Mesenchymal stem cell (in vitro differentiated cells and primary cell): ENCODE measurements at regions not wholly inside any gene's neighbourhood (a gene's known extent, or its start where the extent isn't known, plus 50 kb on each side); places are given as distances from the start of the nearest gene placed in this dataset.

Experiments used
- DNase-seq: peaks from one replicate; pipeline ENCODE4 v3.0.0-alpha.2; 2013
- H2AFZ ChIP-seq: one replicate; pipeline ENCODE4 v1.6.1; 2013; ENCODE audit warnings: low read depth, mild to moderate bottlenecking, control low read depth, inconsistent platforms, low read length, moderate library complexity
- H2AK5ac ChIP-seq: 2 replicates; pipeline ENCODE4 v1.6.1; 2013; ENCODE audit warnings: low read length, moderate library complexity, mild to moderate bottlenecking, inconsistent platforms; ENCODE audit not compliant: severe bottlenecking
- H2BK120ac ChIP-seq: one replicate; pipeline ENCODE4 v1.6.1; 2013; ENCODE audit warnings: low read depth, mild to moderate bottlenecking, inconsistent platforms, low read length, moderate library complexity
- H2BK12ac ChIP-seq, 2 experiments: one replicate each; pipeline ENCODE4 v1.6.1; 2013; ENCODE audit warnings: inconsistent platforms in 2 of 2, low read length in 2 of 2, mild to moderate bottlenecking in 2 of 2, moderate library complexity in 2 of 2, control low read depth in 1 of 2
- H2BK15ac ChIP-seq: one replicate; pipeline ENCODE4 v1.6.1; 2013; ENCODE audit warnings: mild to moderate bottlenecking, low read depth, inconsistent platforms; ENCODE audit not compliant: poor library complexity, severe bottlenecking
- H2BK5ac ChIP-seq: 2 replicates; pipeline ENCODE4 v1.6.1; 2013; ENCODE audit warnings: low read depth, mild to moderate bottlenecking, low read length, control low read depth, inconsistent platforms; ENCODE audit not compliant: poor library complexity, severe bottlenecking
- H3K14ac ChIP-seq, 2 experiments: one replicate each; pipeline ENCODE4 v1.6.1; 2013; ENCODE audit warnings: inconsistent platforms in 2 of 2, low read length in 2 of 2, control low read depth in 1 of 2, mild to moderate bottlenecking in 1 of 2, moderate library complexity in 1 of 2
- H3K18ac ChIP-seq, 2 experiments: one replicate each; pipeline ENCODE4 v1.6.1; 2013; ENCODE audit warnings: inconsistent platforms in 2 of 2, low read length in 2 of 2, control low read depth in 1 of 2, low read depth in 1 of 2, mild to moderate bottlenecking in 1 of 2
- H3K23ac ChIP-seq, 2 experiments: one replicate each; pipeline ENCODE4 v1.6.1; 2013; ENCODE audit warnings: inconsistent platforms in 2 of 2, low read length in 2 of 2, mild to moderate bottlenecking in 2 of 2, moderate library complexity in 2 of 2, control low read depth in 1 of 2
- H3K27ac ChIP-seq: 2 replicates; pipeline ENCODE4 v1.5.1; 2013; ENCODE audit warnings: mild to moderate bottlenecking, moderate library complexity, low read length, control low read depth, inconsistent platforms; ENCODE audit not compliant: poor library complexity, severe bottlenecking
- H3K27me3 ChIP-seq, 2 experiments: 2 replicates each; pipeline versions ENCODE4 v1.6.1 to v1.7.0; 2013; ENCODE audit warnings: low read length in 2 of 2, mild to moderate bottlenecking in 2 of 2, moderate library complexity in 2 of 2, control low read depth in 1 of 2, inconsistent platforms in 1 of 2; ENCODE audit not compliant: control insufficient read depth in 1 of 2, insufficient read depth in 1 of 2
- H3K36me3 ChIP-seq, 2 experiments: 2 replicates each; pipeline versions ENCODE4 v1.6.1 to v1.7.0; 2013; ENCODE audit warnings: low read length in 2 of 2, control low read depth in 1 of 2, inconsistent platforms in 1 of 2, low read depth in 1 of 2, mild to moderate bottlenecking in 1 of 2; ENCODE audit not compliant: insufficient read depth in 2 of 2, control insufficient read depth in 1 of 2
- H3K4ac ChIP-seq, 2 experiments: one replicate each; pipeline ENCODE4 v1.6.1; 2013; ENCODE audit warnings: inconsistent platforms in 2 of 2, low read length in 2 of 2, mild to moderate bottlenecking in 2 of 2, moderate library complexity in 2 of 2, control low read depth in 1 of 2, low read depth in 1 of 2
- H3K4me1 ChIP-seq: 2 replicates; pipeline ENCODE4 v1.6.1; 2013; ENCODE audit warnings: low read depth, low read length, control low read depth; ENCODE audit not compliant: control insufficient read depth, insufficient read depth
- H3K4me2 ChIP-seq: 2 replicates; pipeline ENCODE4 v1.6.1; 2013; ENCODE audit warnings: low read length, mild to moderate bottlenecking, inconsistent platforms; ENCODE audit not compliant: poor library complexity, severe bottlenecking
- H3K4me3 ChIP-seq, 2 experiments: 2 replicates each; pipeline versions ENCODE4 v1.5.1 to v1.7.0; 2013; ENCODE audit warnings: low read length in 2 of 2, mild to moderate bottlenecking in 2 of 2, control low read depth in 1 of 2, low read depth in 1 of 2; ENCODE audit not compliant: insufficient read depth in 1 of 2
- H3K79me1 ChIP-seq: replicated peaks from 2 replicates; pipeline ENCODE4 v1.6.1; 2013; ENCODE audit warnings: mild to moderate bottlenecking, control low read depth, low read length, inconsistent platforms; ENCODE audit not compliant: poor library complexity, severe bottlenecking
- H3K9ac ChIP-seq: 2 replicates; pipeline ENCODE4 v1.7.0; 2013; ENCODE audit warnings: mild to moderate bottlenecking, low read length, moderate library complexity
- H3K9me3 ChIP-seq: 2 replicates; pipeline ENCODE4 v1.7.0; 2013; ENCODE audit warnings: mild to moderate bottlenecking, low read length; ENCODE audit not compliant: control insufficient read depth
- H4K8ac ChIP-seq: one replicate; pipeline ENCODE4 v1.6.1; 2013; ENCODE audit warnings: inconsistent platforms, mild to moderate bottlenecking, low read length, moderate library complexity
- H4K91ac ChIP-seq: one replicate; pipeline ENCODE4 v1.6.1; 2013; ENCODE audit warnings: mild to moderate bottlenecking, low read length, inconsistent platforms
- WGBS: methylation state at CpG from one replicate; pipeline ENCODE4 v1.1.7; 2013; ENCODE audit warnings: mixed read lengths; 5-methylcytosine and 5-hydroxymethylcytosine counted together

DNA sequence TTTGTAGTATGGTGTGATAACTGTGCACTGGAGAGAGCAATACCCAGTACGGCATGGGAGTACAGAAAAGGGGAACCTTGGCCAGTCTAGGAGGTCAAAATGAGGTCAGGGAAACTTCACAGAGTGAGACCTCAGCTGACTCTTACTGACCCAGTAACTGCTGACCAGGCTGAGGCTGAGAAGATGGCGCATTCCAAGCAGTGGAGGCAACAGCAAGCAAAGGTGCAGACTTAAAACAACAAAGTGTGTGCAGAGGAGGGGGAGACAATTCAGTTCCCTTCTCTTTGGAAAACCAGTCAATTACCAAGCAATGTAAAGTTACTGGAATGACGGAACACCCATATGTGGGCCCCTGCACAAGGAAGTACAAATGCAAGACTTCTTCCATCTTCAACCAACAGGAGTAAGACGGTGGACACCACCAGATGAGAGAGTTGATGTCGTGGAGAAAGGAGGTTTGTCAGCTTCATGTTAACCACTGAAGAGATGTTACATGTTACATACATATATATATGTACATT is 54.6 kb upstream of the PRDX6 start:
- Histone ChIP-seq H3K9ac (no peak overlapping the region), H3K79me1 (peaks cover 1% of the 10 kb centered on the region), H3K4me2 (no peak overlapping the region), H3K23ac (no peak overlapping the region), H2BK12ac (no peak overlapping the region), H3K4me1 (peaks cover 1% of the 10 kb centered on the region), H3K36me3 (no peaks in the 10 kb centered on the region), H2BK5ac (no peak overlapping the region), H2AK5ac (no peak overlapping the region), H3K4ac (no peak overlapping the region), H2BK120ac (no peak overlapping the region), H3K9me3 (no peaks in the 10 kb centered on the region), H3K18ac (no peak overlapping the region), H2BK15ac (no peak overlapping the region), H2AFZ (no peak overlapping the region), H3K27ac (no peak overlapping the region), H4K91ac (no peak overlapping the region), H3K14ac (no peak overlapping the region), H3K4me3 (no peak overlapping the region), H3K27me3 (no peaks in the 10 kb centered on the region), H4K8ac (no peak overlapping the region)
- WGBS, result 67% methylated on average over 3 of the region's 5 CpGs
- no peak for DNase-seq

DNA sequence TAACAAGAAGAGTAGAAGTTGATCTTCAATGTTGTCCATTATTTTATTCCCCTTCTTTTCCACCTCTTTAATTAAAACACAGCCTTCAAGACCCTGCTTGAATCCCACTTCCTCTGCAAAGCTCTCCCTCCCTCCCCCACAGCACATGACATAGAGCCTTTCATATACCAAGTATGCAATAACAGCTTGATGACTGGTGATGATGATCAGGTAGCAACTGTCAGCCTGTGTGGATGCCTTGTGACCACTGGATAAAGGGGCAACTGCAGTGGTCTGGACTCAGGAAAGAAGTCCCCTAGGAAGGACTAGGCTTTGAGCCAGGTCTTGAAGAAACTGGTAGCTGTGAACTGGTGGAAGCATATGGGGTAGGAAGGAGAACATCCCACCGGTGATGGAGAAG is 53.8 kb upstream of the PRDX6 start:
- H3K27ac ChIP-seq, result no peak overlapping the region
- H2AK5ac ChIP-seq, result no peak overlapping the region
- WGBS, result no CpG with 5 or more reads among the region's 1 CpG

DNA sequence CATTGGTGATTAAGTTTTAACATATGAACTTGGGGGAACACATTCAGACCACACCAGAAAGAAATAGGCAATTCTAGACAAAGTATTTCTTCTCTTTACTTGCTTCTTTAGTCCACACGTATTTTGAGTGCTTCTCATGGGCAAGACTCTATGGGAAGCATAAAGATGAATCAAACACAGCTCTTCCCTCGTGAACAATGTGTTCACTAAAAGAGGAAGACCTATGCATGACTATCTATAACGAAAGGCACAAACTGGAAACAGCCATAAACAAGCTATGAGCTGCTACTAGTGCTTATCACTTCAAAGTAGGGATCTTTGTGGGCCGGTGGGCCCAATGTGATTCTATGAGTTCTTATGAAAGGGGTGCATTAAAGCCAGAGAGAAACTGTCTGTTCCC is 53.0 kb upstream of the PRDX6 start:
- no peak overlapping the region for H2BK5ac ChIP-seq
- H3K4ac ChIP-seq, result no peak overlapping the region
- no peak for DNase-seq
- no peak overlapping the region for H4K91ac ChIP-seq
- peaks cover 1% of the 10 kb centered on the region for H3K79me1 ChIP-seq
- no peak overlapping the region for H4K8ac ChIP-seq
- no peak overlapping the region for H3K4me2 ChIP-seq
- H3K36me3 ChIP-seq, result no peaks in the 10 kb centered on the region
- H2BK12ac ChIP-seq, result no peak overlapping the region
- H2AK5ac ChIP-seq, result no peak overlapping the region
- H3K18ac ChIP-seq, result no peak overlapping the region
- no peak overlapping the region for H3K23ac ChIP-seq
- no peaks in the 10 kb centered on the region for H3K9me3 ChIP-seq
- H2BK15ac ChIP-seq, result no peak overlapping the region
- H3K27ac ChIP-seq, result no peak overlapping the region
- no peak overlapping the region for H3K4me3 ChIP-seq
- no peak overlapping the region for H2AFZ ChIP-seq
- H3K4me1 ChIP-seq, result peaks cover 1% of the 10 kb centered on the region
- no peak overlapping the region for H3K9ac ChIP-seq
- H2BK120ac ChIP-seq, result no peak overlapping the region
- 97% methylated on average over 4 of the region's 4 CpGs for WGBS
- no peak overlapping the region for H3K14ac ChIP-seq
- no peaks in the 10 kb centered on the region for H3K27me3 ChIP-seq

More for the DNA sequence above, 53.8 kb upstream of the PRDX6 start:
- no peak overlapping the region for H3K4ac ChIP-seq
- no peak overlapping the region for H4K8ac ChIP-seq
- no peaks in the 10 kb centered on the region for H3K36me3 ChIP-seq
- H3K4me1 ChIP-seq, result peaks cover 1% of the 10 kb centered on the region
- no peak overlapping the region for H2BK15ac ChIP-seq
- no peak overlapping the region for H3K14ac ChIP-seq
- H3K4me3 ChIP-seq, result no peak overlapping the region
- H3K27me3 ChIP-seq, result no peaks in the 10 kb centered on the region
- no peak for DNase-seq
- no peaks in the 10 kb centered on the region for H3K9me3 ChIP-seq
- no peak overlapping the region for H3K9ac ChIP-seq
- H2BK120ac ChIP-seq, result no peak overlapping the region
- H4K91ac ChIP-seq, result no peak overlapping the region
- H2BK5ac ChIP-seq, result no peak overlapping the region
- H2BK12ac ChIP-seq, result no peak overlapping the region
- no peak overlapping the region for H3K23ac ChIP-seq
- no peak overlapping the region for H2AFZ ChIP-seq
- no peak overlapping the region for H3K4me2 ChIP-seq
- H3K18ac ChIP-seq, result no peak overlapping the region
- peaks cover 1% of the 10 kb centered on the region for H3K79me1 ChIP-seq

DNA sequence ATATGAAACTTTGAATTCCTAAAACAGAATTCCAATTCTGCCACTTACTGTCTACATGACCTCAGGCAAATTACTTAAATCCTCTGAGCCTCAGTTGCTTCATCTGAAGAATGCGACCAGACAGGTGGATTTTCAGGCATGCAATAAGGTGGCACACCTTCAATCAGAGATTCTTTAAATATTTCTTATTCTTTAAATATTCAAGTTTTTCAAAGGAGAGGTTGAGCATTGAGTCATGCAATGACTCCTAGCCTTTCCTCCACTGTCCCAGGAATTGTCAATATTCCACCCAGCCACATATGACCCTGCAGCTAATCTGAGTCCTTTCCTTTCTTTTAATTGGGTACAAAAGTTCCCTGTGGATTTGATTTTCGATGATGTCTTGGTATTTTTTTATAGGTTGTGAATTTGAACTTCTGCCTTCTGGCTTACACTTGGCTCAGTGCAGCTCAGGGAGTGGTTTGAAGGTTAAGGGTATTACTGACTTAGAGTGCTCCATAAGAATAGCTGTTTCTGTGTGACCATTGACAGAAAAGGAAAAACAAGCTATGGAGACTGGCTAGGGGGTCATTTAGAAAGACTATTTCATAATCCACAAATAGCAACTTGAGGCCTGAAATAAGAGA is 52.2 kb upstream of the PRDX6 start:
- Histone ChIP-seq H2BK12ac (no peak overlapping the region), H2BK15ac (no peak overlapping the region), H3K23ac (no peak overlapping the region), H3K27ac (no peak overlapping the region), H3K36me3 (no peaks in the 10 kb centered on the region), H4K91ac (no peak overlapping the region), H3K79me1 (peaks cover 5% of the 10 kb centered on the region), H2AFZ (no peak overlapping the region), H3K4me2 (no peak overlapping the region), H3K4ac (no peak overlapping the region), H4K8ac (no peak overlapping the region), H2BK5ac (no peak overlapping the region), H3K9me3 (no peaks in the 10 kb centered on the region), H3K4me1 (peaks cover 4% of the 10 kb centered on the region), H2BK120ac (no peak overlapping the region), H2AK5ac (no peak overlapping the region), H3K18ac (no peak overlapping the region), H3K14ac (no peak overlapping the region), H3K27me3 (no peaks in the 10 kb centered on the region), H3K9ac (no peak overlapping the region), H3K4me3 (no peak overlapping the region)
- 89% methylated on average over 2 of the region's 2 CpGs for WGBS
- DNase-seq, result no peak
